Activated gamma-delta T cell treated with Interleukin-2 at 50 U/mL for 16 hours (primary cell): ENCODE measurements at regions not wholly inside any gene's neighbourhood (a gene's known extent, or its start where the extent isn't known, plus 50 kb on each side); places are given as distances from the start of the nearest gene placed in this dataset.

ENCODE experiments used
- DNase-seq: peaks from one replicate; pipeline ENCODE4 v3.0.0-alpha.2; 2020

- no peak for DNase-seq
These were observed 57.6 kb upstream of the MED9 start for GRCh38 chr17:17419166-17419565.

GRCh38 chr17:17419631-17420030 is 57.2 kb upstream of the MED9 start:
- DNase-seq = no peak

- no peak for DNase-seq
These were observed 56.7 kb upstream of the MED9 start for GRCh38 chr17:17420082-17420481.

GRCh38 chr17:17420561-17421269 is 56.1 kb upstream of the MED9 start:
- no peak for DNase-seq

GRCh38 chr17:17421346-17422216 is 55.2 kb upstream of the MED9 start:
- no peak for DNase-seq

GRCh38 chr17:17422217-17422610 is 54.6 kb upstream of the MED9 start:
- no peak for DNase-seq

- DNase-seq = no peak
These were observed 54.2 kb upstream of the MED9 start for GRCh38 chr17:17422641-17423040.

GRCh38 chr17:17423656-17424055 is 53.1 kb upstream of the MED9 start:
- DNase-seq = no peak

- no peak for DNase-seq
These were observed 52.2 kb upstream of the MED9 start for GRCh38 chr17:17424552-17424951.

- no peak for DNase-seq
These were observed 51.8 kb upstream of the MED9 start for GRCh38 chr17:17425005-17425404.

GRCh38 chr17:17425591-17425990 is 51.2 kb upstream of the MED9 start:
- no peak for DNase-seq

- DNase-seq = no peak
These were observed 50.6 kb upstream of the MED9 start for GRCh38 chr17:17426184-17426583.
